GM18517 (cell line): ENCODE measurements at regions not wholly inside any gene's neighbourhood (a gene's known extent, or its start where the extent isn't known, plus 50 kb on each side); places are given as distances from the start of the nearest gene placed in this dataset.

ENCODE experiments used
- ATAC-seq: cut with Tn5 transposase; IDR thresholded peaks from one replicate; pipeline ENCODE4 v1.9.1; 2021; ENCODE audit warnings: mild to moderate bottlenecking, moderate library complexity; ENCODE audit not compliant: unreplicated experiment

GRCh38 chr2:8414946-8415879, 266.6 kb upstream of the ID2 start:
- no peak for ATAC-seq

DNA sequence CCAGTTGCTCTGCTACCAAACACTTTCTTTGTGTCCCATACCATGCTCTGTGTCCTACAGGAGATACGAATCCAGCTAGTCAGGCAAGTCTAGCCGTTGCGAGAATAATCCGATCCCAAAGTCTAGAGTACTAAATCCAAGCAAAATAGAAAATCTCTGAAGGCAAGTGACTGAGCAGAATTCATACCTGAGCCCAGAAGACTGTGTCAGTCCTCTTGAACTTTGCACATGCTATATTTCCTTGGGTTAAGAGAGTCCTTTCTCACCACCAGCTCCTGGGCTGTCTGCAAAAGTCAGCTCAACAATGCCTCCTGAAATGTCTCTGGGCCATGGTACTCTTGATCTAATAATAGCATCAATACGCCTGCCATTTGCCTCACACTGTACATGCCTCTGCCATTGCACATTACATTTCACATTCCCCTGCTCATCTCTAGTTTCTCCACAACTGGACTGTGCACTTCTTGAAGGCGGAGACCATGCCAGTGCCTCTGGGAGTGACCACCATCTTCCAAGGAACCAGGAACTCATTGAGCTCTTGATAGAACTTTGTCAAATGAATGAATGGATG, 265.8 kb upstream of the ID2 start:
- no peak for ATAC-seq

GRCh38 chr2:8416849-8417832, 264.7 kb upstream of the ID2 start:
- ATAC-seq, result no peak

- no peak for ATAC-seq
Observed at GRCh38 chr2:8418721-8419120, 263.1 kb upstream of the ID2 start.

GRCh38 chr2:8421658-8422449, 260.0 kb upstream of the ID2 start:
- ATAC-seq, result no peak

GRCh38 chr2:8422450-8422800, 259.4 kb upstream of the ID2 start:
- no peak for ATAC-seq

GRCh38 chr2:8424997-8425900, 256.6 kb upstream of the ID2 start:
- ATAC-seq, result no peak

DNA sequence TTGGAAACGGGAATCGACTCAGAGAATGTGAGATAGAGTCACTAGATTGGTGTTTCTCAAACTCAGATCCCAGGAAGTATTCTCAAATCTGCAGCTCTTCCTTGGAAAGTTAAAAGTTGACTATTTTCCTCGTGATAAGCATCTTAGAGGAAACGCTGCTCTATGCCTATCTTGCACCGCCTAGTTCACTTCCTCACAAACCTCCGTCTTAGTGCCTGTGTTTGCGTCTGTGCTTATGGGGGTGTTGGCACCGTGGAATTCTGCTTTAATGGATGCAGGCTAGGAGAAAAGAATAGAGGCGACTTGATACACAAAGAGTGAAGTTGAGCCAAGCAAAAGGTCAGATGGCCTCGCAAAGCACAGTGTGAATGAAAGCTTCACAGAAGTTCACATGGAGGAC, 255.3 kb upstream of the ID2 start:
- no peak for ATAC-seq

GRCh38 chr2:8427211-8427610, 254.6 kb upstream of the ID2 start:
- ATAC-seq, result no peak

DNA sequence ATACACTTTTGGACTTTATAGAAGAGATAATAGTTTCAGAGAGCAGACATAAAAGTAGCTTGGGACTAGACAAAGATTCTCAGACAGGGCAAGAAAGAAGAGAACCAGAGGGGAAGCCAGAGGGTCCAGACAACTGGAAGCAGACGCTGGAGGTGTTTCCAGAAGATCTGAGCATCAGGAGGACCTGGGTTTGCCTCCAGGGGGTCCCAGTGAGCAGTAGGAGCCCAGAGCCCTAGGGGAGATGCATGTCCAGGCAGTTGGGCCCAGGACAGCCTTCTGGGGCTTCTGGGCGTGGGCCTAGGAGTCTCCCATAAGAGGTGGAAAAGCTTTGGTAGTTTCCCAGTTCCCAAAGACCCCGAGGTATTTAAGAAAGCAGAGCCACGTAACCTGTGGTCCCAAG, 251.2 kb upstream of the ID2 start:
- ATAC-seq, result no peak

DNA sequence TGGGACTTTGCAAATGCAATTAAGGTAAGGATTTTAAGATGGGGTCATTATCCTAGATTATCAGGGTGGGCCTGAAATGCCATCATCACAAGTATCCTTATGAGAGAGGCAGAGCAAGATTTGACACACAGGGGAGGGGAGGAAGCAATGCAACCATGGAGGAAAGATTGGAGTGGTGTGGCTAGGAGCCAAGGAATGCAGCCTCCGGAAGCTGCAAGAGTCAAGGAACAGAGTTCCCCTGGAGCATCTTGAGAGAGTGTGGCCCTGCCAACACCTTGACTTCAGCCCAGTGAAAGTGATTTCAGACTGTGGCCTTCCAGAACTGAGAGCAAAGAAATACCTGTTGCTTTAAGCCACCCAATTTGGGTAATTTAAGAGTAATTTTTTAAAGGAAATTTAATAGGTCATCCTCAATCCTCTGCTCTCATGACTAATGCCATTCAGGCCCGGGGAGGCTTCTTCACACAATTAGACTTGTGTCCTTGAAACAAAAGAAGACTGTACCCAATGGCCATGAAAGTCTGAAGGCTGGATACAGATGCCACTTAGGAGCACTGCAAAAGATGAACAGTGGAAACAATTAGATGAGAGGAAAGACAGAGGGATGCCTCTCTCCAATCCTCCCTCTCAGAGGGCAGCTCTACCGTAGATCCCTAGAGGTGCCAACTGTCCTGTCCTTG, 250.3 kb upstream of the ID2 start:
- no peak for ATAC-seq

DNA sequence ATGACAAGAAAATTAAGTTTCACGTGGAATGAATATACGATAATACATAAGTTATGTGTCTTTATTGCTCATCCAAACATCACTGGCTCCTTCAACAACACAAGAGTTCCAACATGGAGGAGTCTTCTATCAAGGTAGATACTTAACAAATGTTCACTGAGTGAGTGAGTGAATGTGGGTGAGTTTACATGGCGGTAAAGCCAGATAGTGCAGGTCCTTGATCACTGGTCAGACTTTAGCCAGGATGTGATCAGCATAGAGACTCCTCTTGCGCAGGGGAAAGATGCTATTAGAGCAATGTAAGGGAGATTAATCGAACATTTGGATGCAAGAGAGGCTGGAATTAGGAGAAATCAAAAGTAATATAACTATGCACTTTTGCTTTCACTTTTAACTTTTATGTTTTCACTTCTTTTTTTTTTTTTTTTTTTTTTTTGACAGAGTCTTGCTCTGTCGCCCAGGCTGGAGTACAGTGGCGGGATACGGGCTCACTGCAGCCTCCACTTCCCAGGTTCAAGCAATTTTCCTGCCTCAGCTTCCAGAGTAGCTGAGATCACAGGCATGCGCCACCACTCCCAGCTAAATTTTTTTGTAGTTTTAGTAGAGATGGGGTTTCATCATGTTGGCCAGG, 249.0 kb upstream of the ID2 start:
- peak; percentile 56 for ATAC-seq

- no peak for ATAC-seq
Observed at GRCh38 chr2:8433390-8433789, 248.5 kb upstream of the ID2 start.

DNA sequence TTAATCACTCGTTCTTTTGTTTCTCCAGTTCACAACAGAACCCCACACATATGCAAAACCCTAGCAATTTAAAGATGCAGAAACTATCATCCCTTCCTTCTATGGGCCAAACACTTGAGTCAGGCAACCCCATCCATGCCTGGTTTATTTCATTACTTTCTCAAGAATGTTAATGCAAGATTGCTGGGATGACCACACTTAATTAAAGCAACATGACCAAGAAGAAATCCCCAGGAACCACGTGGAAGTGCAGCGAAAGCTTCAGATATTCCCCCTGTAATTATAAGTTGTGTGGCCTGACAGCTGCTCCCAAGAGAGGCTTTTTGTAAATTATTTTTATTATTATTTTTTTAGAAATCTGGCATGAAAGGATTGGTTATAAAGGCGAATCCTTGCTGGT, 246.2 kb upstream of the ID2 start:
- no peak for ATAC-seq

GRCh38 chr2:8436585-8436984, 245.3 kb upstream of the ID2 start:
- ATAC-seq, result no peak

DNA sequence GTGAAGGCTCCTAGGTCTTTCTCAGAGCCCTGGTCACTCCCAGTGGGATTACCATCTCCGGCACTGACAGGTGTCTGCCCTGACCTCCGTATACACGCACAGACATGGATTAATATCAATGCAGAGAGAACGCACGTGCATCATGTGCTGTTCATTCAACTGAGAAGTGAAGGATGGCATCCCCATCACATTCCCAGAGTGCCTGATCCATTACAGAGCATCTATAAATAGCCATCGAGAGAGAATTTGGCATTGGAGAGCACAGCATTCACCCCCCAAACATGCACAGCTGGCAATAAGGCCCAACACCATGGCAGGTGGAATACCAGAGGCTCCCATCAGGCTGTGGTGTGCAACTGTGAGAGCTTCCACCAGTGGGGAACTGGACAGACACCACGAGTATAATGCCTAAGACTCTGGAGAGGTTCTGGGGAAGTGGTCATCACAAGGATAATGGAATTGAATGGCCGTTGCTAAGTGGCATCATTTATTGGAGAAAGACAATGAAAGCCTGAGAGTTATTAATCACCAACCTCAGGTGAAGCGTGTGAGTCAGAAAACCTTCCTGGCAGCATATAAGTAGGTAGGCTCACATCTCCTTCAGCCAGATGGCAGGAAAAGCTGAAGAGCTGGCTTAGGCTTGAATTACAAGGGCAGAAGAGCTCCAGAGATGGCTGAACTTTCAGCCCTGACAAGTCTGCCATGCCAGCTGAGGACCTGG, 244.5 kb upstream of the ID2 start:
- ATAC-seq, result no peak

GRCh38 chr2:8437949-8438400, 243.9 kb upstream of the ID2 start:
- ATAC-seq, result no peak

DNA sequence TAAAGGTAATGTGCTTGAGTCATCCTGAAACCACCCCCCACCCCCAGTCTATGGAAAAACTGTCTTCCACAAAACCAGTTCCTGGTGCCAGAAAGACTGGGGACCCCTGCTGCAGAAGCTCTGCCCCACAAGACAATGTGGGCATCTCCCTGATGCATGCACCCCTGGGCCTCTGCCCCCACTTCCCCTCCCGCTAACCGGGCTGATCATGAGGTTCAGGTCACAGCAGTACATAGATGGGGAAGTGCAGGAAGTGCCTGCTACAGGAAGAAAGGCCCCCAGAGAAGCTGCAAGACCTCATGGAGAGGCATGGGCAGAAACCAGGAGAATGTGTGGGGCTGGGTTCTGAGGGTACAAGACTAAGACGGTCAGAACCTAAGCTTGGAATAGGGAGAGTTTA, 243.4 kb upstream of the ID2 start:
- no peak for ATAC-seq
